Caki2 (cell line): ENCODE measurements at regions not wholly inside any gene's neighbourhood (a gene's known extent, or its start where the extent isn't known, plus 50 kb on each side); places are given as distances from the start of the nearest gene placed in this dataset.

Experiments used
- DNase-seq: peaks from one replicate; pipeline ENCODE4 v3.0.0-alpha.2; 2015; ENCODE audit warnings: low read depth
- in situ Hi-C: cut with HindIII; loops from 2 replicates; pipeline ENCODE4 v1.10.0; 2016; ENCODE audit warnings: low sequenced_read_pairs, low pct_unique_long_range_greater_than_20kb, mixed read lengths

DNA sequence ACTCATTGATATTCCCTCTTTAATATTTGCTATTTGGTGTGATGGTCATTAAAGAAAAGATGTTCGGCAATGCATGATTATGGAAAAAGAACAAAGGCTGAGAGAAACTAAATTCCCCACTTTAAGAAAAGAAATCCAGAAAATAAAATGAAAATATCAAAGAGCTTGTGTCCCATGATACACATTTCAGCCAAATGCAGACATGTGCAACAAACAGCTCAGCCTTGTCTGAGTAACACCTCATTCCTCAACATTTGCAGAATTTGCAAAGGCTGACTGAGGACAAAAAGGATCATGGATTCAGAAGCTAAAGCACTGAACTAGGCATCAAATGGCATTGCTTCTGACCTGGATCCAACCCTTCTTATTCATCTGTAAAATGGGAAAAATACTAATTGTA, 281.0 kb downstream of the RAB28 start:
- in situ Hi-C loops: no loop called here

DNA sequence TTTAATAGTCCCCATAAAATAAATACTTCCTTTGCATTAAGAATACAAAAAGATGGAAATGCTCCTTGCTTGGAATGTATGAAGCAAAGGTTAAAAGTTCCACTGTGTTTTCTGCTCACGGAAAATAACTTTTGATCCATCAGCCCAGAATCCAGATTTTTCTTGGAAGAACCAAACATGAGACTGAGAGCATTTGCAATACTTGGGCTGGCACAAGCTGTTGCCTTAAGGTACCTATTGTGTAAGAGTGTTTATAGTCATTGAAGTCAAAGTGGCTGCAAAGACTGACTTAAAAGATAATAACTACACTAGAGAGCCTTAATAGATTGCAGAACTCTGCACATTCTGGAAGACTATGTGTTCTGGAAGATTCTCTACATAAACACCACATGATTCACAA, 281.4 kb downstream of the RAB28 start:
- in situ Hi-C loops: no loop called here
- no peak for DNase-seq

More for the DNA sequence above, 281.0 kb downstream of the RAB28 start:
- DNase-seq: no peak

- DNase-seq: peak; percentile 5
- in situ Hi-C loops: no loop called here
Measured at GRCh38 chr4:13201241-13201640, 282.9 kb downstream of the RAB28 start.

DNA sequence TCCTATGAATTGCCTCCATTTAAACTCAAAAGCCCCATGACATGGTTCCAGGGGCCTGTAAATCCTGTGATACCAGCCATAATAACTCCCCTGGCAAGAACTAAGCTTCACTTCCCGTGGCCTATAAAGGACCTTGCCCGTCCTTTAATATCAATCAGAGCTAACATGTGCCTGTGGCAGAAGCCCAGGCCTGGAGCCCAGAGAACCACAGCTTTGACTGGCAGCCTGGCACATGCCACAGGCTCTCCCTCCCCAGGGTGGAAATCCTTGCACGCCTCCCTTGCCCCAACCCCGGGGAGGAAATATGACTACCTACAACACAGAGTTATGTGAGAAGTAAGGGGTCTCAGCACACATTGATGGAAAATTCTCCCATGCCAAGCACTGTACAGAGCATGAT, 287.4 kb downstream of the RAB28 start:
- in situ Hi-C loops: no loop called here
- DNase-seq: no peak

- DNase-seq: no peak
- in situ Hi-C loops: no loop called here
Measured at GRCh38 chr4:13193662-13194061, 290.5 kb downstream of the RAB28 start.

- in situ Hi-C loops: no loop called here
- DNase-seq: no peak
Measured at GRCh38 chr4:13190093-13190721, 293.9 kb downstream of the RAB28 start.

DNA sequence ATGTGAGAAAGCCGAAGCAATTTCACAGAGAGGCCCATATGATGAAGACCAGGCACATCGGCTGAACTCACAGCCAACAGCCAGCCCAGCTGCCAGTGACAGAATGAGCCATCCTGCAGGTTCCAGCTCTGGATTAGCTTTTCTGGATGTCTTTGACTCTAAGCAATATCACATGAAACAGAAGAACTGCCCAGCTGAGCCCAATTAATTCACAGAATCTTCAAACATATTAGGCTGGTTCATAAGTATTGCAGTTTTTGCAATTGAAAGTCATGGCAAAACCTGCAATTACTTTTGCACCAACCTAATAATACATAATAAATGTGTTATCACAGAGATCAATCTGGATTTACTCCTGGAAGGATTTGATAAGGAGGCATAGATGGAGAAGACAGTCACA, 299.9 kb downstream of the RAB28 start:
- in situ Hi-C loops: no loop called here
- DNase-seq: no peak

DNA sequence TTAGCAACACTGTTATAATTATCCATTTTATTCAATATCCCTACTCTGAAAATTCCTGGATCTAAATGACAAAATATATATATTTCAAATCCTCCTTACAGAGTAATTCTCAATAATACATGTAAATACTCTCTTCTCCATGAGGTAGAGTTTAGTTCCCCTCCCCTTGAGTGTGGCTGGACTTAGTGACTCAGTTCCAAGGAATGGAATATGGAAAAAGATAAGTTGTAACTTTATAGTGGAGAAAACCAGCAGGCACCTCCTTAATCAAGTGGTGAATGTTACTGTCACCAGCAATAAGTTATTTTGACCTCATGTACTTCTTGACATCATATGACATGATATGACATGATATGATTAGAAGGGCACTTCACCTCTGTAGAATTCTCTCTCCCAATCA, 302.0 kb downstream of the RAB28 start:
- in situ Hi-C loops: no loop called here
- no peak for DNase-seq

DNA sequence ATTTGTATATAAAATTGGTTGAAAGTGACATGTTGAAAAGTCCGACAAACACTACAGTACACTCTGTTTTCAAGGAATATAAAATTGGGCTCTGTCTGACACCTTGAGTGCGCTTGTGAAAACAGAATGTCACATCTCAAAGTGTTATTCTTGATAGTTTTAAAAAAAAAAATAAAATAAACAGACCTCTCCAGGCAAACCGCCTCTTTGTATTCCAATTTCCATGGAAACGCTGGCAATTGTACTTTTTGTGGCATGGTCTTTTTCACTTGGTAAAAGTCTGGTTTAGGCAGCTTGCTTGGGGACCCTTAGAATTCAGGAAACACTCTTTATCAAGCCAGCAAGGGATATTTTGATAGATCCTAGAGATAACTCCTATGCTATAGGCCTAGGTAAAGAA, 302.5 kb downstream of the RAB28 start:
- DNase-seq: no peak
- in situ Hi-C loops: no loop called here

GRCh38 chr4:13180701-13181100, 303.4 kb downstream of the RAB28 start:
- in situ Hi-C loops: no loop called here

DNA sequence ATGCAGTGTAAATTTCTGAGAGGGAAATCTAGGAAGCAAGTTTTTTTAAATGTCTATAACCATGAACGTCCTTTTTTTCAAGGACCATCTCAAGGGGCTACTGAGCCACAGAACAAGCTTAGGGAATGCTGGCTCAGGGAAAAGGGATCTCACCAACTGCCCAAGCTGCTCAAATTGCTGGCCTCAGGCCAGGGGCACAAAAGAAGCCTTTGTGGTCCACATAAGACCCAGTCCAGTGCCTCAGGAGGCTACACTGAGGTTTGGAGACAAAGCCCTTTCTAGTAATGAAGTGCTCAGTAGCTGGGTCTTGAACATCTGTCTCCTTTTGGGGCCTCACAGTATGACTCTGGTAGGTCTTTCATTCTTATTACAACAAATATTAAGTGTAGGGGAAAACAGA, 305.5 kb downstream of the RAB28 start:
- in situ Hi-C loops: no loop called here
- DNase-seq: no peak

More at GRCh38 chr4:13180701-13181100, 303.4 kb downstream of the RAB28 start:
- DNase-seq: no peak

DNA sequence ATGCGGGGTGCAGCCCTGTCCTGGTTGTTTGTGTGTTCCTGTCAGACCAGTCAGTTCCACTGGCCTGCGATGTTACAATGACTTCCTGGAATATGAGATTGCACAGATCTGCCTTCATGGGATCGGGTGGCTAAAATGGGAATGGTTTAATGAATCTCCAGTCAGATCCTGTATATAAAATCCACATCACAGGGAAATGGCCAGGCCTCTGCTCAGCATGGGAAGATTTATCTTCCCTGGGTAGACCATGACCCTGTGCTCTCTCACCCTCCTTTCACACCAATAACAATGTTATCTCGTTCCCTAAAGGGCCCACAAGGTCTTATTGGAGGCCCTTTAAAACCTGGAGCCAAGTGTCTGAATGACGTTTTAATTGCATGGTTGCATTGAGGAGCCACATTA, 307.4 kb downstream of the RAB28 start:
- DNase-seq: no peak
- in situ Hi-C loops: no loop called here

GRCh38 chr4:13174926-13175325, 309.2 kb downstream of the RAB28 start:
- in situ Hi-C loops: no loop called here
- no peak for DNase-seq

DNA sequence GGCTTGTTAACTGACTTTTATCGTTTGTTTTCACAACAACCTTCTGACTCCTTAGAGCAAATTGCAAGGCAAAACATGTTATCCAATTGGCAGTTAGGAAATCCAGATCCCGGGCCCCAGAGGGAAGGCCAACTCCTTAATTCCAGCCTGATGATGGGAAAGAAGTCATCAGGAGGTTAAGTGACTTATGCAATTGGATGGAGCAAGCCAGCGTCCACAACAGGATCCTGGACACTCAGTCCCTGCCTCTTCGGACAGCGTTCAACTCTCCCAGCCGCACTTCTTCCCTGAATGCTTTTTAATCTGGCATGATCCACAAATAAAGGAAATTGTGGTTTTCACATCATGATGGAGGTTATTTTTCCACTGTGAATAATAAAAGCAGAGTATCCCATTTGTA, 310.1 kb downstream of the RAB28 start:
- in situ Hi-C loops: no loop called here
- no peak for DNase-seq

- in situ Hi-C loops: no loop called here
- DNase-seq: no peak
Measured at GRCh38 chr4:13171292-13172057, 312.7 kb downstream of the RAB28 start.

GRCh38 chr4:13169731-13170525, 314.2 kb downstream of the RAB28 start:
- in situ Hi-C loops: no loop called here
- DNase-seq: no peak

DNA sequence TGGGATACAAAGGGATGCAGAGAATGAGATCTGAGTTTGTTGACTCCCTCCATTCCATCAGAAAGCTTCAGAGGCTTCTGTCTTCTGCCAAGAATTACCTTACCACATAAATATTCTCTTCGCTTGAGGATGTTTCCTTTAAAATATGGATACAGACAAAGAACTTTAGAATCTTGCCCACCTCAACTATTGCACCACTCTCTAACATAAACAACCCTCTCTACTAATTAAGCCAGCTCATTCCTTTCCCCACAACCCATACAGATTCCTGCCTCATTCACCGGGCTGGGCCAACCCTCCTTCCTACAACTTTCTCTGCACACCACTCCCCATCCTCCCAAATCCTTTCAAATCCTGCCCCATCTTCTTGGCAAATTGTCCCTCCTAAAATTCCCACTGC, 315.8 kb downstream of the RAB28 start:
- DNase-seq: no peak

DNA sequence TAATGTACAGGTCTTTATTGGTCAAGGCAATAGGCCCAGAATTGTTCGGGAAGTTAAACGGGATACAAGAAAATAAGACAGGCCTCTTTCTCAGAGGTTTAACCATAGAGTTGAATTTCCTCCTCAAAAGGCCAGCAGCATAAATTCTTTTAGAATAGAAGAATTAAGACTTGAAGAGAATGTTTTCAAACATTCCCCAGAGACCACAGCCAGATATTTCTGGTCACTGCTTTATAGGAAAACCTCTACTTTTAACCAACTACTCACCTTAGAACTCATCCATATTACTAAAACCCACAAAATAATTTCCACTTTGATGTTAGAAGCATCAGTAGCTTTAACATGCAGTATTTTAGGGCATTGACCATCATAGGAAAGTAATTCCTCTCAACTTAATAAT, 317.9 kb downstream of the RAB28 start:
- DNase-seq: no peak
- in situ Hi-C loops: no loop called here

More for the DNA sequence above, 315.8 kb downstream of the RAB28 start:
- in situ Hi-C loops: no loop called here

GRCh38 chr4:13164783-13165331, 319.3 kb downstream of the RAB28 start:
- DNase-seq: peak; percentile 5
- in situ Hi-C loops: no loop called here
